Stimulated activated CD8-positive, alpha-beta memory T cell treated with anti-CD3 and anti-CD28 coated beads, Interleukin-4, amount 100 ng/mL, for 4 hours (primary cell): ENCODE measurements at regions not wholly inside any gene's neighbourhood (a gene's known extent, or its start where the extent isn't known, plus 50 kb on each side); places are given as distances from the start of the nearest gene placed in this dataset.

Experiments used
- DNase-seq, 2 donors: peaks; one replicate each; pipeline ENCODE4 v3.0.0-alpha.2; 2020; ENCODE audit warnings: low read depth in 2 of 2, low spot score in 1 of 2

- no peak for DNase-seq
These were observed 50.7 kb upstream of the ACOT11 start for GRCh38 chr1:54497338-54497737.

DNA sequence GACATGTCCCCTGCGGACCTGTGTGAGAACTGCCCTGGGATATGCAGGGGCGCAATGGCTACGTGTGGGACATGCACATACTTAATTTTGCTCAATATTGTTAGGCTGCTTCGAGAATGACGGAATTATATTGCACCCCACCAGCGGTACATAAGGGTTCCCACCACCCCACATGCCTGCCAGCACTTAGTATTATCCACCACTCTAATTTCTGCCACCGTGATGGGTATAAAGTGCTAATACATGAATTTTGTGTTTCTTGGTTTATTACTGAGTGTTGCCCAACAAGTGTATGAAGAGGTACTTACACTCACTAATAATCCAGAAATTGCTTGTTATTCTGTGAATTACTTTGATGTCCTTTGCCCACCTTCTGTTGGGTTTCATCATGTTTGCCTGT, 52.1 kb upstream of the ACOT11 start:
- no peak for DNase-seq

DNA sequence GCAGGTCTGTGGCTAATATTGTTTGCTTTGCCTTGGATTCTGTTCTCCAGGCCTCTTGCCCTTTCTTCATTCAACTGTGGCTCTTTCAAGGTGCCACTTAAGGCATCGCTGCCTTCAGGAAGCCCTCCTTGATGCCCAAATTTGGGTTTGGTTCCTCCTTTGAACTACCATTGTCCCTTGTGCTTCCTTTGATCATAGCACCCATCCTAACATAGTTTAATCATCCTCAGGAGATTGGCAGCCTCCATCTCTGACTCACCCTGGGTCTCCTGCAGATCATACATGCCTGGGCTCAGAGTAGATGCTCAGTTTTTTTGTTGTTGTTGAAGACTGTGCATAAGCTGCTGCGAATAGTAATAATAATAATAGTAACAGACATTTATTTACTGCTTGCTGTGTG, 54.4 kb upstream of the ACOT11 start:
- DNase-seq = no peak

DNA sequence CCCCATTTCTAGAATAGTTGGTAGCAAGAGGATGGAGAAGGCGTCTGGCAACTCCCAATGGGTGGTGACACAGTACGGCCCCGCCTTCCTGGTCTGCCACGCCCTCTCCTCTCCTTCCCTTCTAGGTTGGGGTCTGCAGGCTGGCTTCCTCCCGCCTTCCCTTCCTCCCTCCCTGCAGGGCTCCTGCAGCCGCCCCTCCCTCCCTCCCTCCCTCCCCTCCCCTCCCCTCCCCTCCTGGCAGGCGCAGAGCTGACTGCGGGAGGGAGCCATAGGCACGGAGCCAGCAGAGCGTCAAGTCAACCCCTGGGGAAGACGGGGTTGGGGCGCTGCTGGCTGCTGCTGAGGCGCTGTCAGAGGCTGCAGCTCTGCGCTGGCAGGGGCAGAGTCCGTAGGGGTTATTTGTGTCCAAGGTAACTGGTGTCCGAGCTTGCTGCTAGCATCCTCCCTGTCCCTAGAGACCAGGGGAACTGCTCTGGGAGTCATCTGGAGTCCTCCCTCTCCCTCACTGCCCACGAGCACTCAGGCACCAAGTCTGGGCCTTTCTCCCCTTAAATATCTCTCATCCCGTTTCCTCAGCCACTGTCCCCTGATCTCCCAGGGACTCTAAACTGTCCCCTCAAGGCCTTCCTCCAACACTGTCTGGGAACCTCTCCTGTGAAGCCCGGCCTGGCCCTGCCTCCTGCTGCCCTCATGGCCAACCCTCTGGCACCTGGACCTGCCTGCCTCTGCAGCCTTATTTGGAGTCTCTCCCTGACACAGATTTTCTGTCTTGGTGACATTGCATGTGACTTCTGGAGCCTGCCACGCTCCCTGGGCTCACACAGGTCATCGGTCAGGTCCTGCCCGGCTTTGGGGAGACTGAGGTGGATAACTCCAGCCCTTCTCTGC, 57.4 kb upstream of the ACOT11 start:
- no peak for DNase-seq

DNA sequence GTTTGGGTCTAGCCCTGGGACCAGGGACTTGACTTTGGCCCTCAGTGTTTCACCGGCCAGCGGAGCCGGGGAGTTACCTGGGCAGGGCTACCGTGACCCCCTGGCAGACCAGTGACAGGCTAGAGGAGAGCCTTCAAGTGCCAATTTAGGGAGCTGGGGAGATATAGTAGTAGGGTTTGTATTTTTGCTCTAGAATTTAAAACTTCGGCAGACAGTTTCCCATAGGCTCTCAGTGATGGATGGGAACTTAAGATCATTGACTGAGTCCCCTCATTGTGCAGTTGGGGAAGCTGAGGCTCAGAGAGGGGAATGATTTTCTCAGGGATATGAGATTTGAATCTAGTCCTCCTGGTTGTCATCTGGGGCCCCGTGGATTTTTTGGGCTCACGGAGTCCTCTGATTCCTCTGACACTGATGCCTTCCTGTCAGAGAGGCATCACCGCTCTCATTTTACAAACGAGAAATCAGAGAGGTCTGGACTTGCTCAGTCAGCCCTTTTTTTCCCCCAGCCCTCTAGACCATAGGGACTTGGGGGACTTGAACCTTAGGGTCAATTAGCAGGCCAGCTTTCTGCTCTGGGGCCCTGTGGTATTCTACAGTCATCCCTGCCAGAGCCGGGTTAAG, 58.3 kb upstream of the ACOT11 start:
- DNase-seq = no peak

DNA sequence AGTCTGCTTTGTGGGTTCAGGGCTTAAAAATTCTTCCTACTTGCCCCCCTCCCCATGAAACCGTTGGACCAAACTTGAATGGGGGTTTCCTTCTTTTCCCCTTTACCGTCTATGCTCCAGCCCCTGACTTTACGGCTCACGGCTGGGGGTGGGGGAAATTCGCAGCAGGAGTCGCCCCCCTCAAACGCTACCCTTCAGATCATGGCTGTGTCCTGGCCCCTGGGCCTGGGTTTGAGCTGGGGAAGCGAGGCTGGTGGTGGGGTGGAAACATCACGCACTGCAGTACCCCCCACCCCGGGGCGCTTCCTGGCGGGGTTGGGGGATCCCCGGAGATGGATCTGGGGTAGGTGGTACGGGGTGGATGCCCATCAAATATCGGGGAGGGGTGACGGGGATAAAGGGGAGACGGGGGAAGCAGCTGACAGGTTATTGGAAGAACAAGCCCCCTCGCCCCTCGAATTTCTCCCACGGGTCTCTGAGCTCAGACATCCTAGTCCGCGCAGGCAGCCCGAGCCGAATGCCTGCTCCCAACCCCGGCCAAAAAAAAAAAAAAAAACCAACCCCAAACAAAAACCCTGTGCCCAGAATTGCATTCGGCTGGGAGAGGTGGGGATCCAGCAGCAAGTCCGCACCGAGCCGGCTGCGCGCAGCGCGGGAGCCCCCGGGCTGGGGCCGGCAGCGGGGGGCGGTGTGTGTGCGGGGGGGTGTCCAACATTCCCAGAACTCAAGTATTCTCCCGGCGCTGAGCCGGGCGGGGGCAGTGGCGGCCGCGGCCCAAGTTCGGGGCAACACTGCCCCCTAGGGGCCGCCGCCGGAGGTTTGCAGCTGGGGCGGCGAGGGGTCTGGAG, 59.0 kb upstream of the ACOT11 start:
- DNase-seq = peak in 1 of 2 donors; percentile 31

GRCh38 chr1:54488065-54488750, 59.8 kb upstream of the ACOT11 start:
- DNase-seq = peak; percentile 39 to 56

DNA sequence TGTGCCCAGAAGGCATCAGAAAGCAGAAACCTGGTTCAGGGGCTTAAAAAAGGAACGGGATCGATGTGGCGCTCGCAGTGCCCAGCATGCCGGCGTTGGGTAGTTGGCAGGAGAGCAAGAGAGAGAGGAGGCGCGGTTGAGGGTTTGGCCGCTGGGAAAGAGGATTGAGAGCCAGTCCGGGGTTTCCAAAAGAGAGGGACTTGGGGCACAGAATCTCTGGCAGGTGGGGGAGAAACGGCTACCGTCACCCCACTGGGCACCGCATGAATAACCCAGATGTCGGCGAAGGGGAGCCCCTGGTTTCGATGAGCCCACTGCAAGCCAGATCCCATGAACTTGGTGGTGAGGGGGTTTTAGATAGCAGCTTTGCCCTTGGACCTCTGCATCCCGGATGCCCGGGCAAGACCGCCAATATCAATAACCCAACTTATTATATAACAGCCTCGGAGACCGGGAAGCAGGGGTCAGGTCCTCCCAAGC, 60.4 kb upstream of the ACOT11 start:
- DNase-seq = no peak

GRCh38 chr1:54486907-54487306, 61.1 kb upstream of the ACOT11 start:
- no peak for DNase-seq

- no peak for DNase-seq
These were observed 62.6 kb upstream of the ACOT11 start for GRCh38 chr1:54485416-54485815.

DNA sequence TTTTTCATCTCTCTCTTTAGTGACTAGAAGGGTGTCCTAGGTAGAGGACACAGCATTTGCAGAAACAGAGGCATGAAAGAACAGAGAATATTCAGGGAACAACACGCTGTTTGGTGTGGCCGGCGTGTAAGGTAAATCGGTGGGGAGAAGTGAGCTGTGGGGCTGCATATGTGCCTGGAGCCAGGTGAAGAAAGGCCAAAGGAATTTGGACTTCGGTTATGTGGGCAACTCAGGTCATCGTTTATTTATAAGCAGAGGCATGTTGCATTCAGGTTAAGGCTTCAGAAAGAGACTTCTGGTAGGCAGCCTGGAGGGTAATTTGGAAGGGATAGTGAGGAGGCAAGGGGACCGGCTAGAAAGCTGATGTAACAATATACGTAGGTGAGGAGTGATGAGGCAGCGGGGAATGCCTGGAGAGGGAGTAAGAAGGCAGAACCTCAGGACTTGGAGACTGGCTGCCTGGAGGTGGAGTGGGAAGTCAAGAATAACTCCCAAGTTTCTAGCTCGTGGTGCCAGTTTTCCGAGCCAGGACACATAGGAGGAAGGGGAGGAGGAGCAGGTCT, 64.1 kb upstream of the ACOT11 start:
- DNase-seq = no peak

GRCh38 chr1:54481201-54481884, 66.7 kb upstream of the ACOT11 start:
- no peak for DNase-seq

DNA sequence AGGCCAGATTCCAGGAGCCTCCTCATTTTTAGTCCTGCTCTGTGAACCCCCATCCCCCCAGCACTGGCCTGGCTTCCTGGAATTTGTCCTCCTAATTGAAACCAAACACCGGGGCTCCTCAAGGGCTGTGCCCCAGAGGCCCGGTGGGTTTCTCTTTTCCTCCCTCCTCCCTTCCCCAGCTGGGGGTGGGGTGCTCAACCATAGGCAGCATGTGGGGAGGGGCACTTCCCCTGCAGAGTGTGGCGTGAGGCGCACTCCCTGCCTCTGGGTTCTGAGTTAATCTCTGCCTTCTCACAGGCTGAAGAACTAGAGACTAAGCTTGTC, 67.5 kb upstream of the ACOT11 start:
- DNase-seq = no peak

DNA sequence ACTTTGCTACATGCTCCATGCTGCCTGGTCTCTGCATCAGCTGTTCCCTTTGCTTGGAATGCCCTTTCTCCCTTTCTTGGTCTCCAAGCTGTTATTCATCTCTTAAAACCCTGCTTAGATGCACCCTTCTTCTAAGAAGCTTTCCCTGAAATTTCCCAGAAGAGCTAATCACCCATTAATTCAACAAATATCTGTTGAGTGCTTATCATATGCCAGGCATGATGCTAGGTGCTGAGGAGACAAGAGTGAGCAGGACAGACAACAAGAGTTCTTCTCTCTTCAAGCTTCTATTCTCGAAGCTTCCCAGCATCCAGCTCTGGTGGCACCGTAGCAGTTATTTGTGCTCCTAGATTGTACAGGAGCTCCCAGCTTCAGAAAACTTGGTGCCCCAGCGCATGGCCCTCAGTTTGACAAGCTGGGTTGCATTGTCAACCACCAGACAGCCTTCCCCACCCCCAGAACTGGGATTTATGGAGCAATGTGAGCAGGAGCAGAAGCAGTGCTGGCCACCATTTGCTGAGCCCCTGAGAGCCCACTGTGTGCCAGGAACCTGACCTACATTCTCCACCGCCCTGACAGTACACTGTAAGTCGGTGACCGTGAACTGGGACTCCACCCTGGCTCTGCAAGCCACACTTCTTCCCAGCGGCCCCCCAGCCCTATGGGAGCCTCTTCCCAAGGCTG, 68.0 kb upstream of the ACOT11 start:
- no peak for DNase-seq

DNA sequence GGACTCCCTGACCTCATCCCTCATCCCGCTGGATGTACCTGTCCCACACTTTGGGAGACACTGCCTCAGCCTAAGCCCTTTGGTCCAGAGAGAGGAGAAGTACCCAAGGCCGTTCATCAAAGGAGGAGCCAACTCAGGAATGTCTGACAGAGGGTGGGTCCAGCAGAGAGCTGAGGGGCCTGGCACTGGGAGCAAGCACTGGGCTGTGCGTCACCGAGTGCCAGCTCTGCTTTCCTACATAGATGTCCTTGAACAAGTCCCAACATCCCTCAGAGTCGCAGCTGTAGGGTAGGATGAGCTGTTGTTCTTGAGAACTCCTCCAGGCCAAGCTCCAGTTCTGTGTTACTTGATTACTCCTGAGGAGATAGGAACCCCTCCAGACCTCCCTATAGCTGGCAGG, 68.8 kb upstream of the ACOT11 start:
- no peak for DNase-seq

DNA sequence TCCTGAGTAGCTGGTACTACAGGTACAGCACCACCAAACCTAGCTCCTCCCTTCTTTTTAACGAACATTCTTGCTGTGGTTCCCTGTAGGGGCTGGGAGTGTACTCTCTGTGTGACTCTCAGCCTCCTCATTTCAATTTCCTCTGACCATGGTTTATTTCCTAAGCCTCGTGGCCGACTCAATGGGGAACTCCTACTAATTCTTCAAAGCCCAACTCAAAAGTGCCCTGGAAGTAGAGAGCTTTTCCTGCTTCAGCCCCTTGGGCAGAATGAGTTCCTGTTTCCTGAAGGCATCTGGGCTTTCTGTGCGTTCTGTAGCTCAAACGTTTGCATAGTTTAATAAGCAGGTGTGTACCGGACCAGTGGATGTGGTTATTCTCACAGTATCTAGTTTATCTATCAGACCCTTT, 70.9 kb upstream of the ACOT11 start:
- no peak for DNase-seq

- DNase-seq = no peak
These were observed 70.4 kb upstream of the SSBP3 start for GRCh38 chr1:54476530-54477109.

- no peak for DNase-seq
These were observed 69.8 kb upstream of the SSBP3 start for GRCh38 chr1:54475946-54476516.

- DNase-seq = no peak
These were observed 69.2 kb upstream of the SSBP3 start for GRCh38 chr1:54475357-54475881.
